ENCODE measurements at regions not wholly inside any gene's neighbourhood (a gene's known extent, or its start where the extent isn't known, plus 50 kb on each side); places are given as distances from the start of the nearest gene placed in this dataset.

DNA sequence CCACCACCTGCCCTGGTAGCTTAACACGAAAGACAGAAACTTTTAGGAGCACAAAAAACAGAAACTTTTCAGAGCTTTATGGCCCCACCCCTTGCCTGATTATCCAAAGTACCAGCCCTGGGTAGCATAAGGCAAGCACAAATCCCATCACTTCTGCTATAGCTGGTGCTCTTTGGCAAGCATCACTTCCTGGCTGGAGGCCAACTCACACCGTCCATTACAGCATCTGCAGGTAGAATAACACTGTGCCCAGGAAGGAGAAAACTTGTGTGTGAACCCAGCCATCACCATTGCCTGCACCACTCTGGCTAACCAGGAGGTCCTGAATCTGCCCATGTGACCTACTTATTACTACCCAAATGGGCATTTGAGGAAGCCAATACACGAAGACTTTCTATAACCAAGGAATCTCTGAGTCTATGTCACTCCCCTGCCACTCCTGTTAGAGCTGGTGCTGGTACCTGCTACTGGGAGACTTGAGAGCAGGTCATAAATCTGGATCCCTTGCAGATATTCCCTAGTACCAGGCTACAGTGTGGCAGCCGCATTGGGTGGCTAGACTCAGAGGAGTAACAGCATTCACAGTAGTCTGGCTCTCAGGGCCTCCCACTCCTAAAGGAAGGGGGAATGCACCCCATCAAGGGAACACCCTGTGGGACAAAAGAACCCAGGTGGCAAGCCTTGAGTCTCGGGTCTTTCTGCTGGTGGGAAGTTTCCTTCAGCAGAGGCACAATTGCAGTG is 73.3 kb upstream of the AKAP13 start:
- no peak for DNase-seq (ENCODE audit: low read depth in 1 of 2, low spot score in 1 of 2)

DNA sequence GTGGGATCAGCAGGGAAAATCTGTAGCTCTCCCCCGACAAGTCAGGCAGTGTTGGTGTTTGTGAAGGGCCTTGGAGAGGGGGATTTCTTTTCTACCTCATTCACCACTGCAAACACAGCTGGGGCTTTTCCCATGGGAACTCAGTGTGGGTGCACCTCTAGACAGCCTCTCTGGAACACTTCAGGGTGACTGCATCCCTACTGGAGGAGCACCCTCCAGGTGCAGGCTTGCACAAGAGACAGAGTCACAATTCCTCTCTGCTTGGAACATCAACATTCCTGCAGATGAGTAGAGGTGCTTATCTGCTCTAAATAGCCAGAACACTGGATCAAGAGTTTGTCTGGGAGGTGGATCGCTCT is 72.7 kb upstream of the AKAP13 start:
- DNase-seq (ENCODE audit: low read depth in 1 of 2, low spot score in 1 of 2): no peak

DNA sequence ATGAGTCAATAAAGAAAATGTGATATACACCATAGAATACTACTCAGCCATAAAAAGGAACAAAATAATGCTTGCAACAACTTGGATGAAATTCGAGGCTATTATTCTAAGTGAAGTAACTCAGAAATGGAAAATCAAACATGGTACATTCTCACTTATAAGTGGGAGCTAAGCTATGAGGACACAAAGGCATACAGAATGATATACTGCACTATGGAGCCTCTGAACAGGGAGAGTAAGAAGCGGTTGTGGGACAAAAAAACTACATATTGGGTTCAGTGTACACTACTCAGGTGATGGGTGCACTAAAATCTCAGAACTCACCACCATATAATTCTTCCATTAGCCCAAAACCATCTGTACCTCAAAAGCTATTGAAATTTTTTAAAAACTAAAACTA is 68.8 kb upstream of the AKAP13 start:
- DNase-seq (ENCODE audit: low read depth in 1 of 2, low spot score in 1 of 2): no peak

DNA sequence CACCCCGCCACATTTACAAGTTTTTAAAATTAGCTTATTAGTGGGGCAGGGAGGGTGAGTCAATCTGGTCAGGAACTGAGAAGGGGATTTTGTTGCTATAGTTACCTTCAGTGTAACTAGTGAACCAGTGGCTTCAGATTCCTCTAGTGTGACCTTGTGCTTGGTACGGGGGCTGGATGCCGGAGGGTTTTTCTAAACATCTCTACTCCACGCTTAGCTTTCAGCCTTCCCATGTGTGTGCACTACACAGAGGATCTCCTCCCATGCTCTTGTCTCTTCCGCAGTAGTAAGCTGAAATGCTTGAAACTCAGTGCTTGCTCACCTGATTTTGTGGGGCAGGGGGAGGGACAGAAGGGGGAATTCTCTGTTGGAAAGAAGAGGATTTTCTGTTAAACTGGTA is 67.9 kb upstream of the AKAP13 start:
- no peak for DNase-seq (ENCODE audit: low read depth in 1 of 2, low spot score in 1 of 2)

DNA sequence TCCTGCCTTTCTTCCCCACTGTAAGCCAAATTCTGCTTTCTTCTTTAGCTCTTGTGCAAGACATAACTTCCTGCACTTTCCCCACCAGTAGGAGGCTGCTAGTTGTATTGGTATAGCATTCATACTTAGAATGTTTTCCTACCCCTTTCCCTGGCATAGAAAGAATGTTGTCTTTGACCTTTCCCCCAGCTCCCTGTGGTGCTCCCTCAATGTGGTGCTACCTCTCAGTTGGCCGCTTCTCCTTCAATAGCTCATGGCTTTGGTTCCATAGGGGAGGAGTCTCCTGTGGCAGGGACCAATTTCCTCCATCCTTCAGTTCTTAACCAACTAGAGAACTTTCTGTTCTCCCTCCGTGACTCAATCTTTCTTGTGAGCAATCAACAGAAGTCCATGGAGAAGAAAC is 67.5 kb upstream of the AKAP13 start:
- no peak for DNase-seq (ENCODE audit: low read depth in 1 of 2, low spot score in 1 of 2)

DNA sequence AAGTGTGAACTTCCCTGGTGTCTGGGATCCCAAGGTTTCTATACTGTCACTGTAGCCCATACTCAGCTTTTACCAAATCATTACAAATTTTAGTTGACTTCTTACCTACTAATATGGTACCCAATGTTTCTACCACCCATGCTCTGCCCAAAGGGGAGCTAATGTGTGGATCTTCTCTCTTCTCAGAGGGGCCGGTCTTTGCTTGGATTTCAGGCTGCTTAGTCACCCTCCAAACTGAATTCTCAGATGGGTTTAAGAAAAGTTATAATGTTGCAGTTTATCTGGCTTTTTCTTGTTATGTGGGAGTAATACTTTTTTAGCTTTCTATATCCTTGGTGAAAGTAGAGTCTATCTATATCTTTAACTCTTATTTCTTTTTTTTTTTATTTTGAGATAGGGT is 67.1 kb upstream of the AKAP13 start:
- DNase-seq (ENCODE audit: low read depth in 1 of 2, low spot score in 1 of 2): no peak

DNA sequence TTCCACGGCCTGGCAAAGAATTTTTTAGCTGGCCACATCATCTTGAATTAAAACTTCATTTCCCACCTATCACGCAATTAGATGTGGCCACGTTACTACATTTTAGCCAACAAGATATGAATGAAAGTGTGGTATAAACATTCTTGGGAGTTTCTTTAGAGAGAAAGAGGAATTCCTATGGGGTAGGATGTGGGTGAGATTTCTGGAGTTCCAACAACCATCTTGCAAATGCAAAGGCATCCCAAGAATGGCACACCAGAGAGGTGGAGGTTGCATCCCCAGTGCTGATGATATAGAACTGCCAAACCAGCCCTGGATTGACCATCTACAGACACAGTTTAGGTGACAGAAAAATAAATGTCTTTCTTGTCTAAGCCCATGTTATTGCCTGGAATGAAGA is 66.3 kb upstream of the AKAP13 start:
- no peak for DNase-seq (ENCODE audit: low read depth in 1 of 2, low spot score in 1 of 2)

DNA sequence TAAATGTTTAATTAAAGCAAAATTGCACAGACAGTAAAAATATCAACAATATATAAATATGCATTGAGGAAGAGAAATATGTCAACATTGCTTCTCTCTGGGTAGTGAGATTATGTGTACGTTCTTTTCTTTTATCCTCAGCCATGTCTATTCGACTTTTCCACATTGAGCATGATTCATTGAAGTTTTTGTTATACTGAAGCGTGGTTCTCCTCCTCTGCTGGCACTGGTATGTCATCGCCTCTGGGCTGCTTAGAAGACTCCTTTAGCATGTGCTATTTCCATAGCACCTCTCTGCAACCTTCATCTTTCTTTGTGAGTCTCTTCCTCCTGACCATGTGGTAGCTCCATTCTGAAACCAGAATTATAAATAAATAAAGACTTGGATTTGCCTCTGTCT is 65.8 kb upstream of the AKAP13 start:
- no peak for DNase-seq (ENCODE audit: low read depth in 1 of 2, low spot score in 1 of 2)

DNA sequence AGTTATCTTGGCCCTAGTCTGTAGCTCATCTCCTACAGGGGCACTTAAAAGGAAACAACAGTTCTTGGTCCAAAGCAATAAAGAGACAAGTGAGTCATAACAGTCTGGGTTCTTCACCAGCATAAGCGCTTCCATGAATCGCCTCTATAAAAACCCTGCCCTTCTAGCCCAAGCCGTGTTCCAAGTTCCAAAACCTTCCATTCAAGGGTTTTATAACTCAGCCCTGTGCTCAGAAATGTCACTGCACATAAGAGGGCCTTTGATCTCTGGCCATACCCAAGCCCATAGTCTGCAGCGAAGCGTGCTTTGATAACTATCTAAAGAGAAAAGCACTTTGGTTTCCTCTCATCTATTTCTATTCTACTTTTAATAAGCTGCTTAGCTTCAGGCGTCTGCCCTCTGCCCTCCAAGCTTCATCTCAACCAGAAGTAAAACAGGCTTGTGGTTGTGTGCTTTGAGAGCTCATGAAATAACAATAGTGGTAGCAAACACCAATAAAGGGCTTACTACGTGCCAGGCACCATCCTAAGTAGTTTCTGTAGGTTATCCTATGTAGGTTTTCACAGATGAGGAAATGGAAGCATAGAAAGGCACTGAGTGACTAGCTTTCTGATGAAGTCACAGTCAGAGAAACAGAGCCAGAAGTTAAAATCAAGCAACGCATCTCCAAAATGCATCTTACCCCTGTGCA is 64.0 kb upstream of the AKAP13 start:
- no peak for DNase-seq (ENCODE audit: low read depth in 1 of 2, low spot score in 1 of 2)

DNA sequence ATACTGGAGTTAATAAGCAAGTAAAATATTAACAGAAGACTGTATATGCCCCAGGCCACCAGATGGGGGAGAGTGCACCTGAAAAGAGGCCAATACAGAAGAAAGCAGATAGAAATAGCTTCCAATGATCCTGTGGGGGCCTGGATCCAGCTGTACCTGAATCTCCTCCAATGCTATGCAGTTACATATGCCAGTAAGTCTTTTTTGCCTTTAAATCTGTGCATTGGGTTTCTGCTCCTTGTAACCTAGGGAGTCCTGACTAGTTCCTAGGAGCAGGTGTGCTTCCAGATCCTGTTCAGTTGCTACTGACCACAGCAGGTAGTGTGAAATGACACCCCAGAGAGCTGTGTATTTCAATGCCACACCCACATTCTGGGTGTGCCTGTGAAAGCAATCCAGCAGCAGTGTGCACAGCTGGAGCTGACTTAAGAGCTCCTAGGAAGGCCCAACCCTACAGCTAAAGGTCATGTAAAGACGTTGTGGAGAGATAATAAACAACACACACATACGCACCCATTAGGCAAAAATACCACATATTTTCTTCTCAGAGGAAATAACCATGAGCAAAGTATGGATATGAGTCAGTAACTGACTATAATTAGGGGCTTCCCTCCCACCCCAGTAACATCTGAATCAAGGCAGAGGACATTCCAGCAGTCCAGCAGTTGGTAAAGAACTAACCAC is 62.2 kb upstream of the AKAP13 start:
- no peak for DNase-seq (ENCODE audit: low read depth in 1 of 2, low spot score in 1 of 2)

DNA sequence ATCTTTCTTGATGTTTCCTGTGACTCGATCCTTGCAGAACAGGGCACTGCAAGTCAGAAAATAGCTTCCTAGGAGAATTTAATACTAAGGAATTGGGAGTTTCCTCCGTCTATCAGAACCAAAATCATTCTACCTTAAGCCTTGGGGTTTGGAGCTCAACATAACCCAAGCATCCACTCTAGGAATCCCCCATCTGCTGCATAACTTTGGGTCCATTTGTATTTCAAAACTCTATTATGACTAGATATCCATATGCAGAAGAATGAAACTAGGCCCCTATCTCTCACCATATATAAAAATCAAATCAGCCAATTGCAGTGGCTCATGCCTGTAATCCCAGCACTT is 61.7 kb upstream of the AKAP13 start:
- no peak for DNase-seq (ENCODE audit: low read depth in 1 of 2, low spot score in 1 of 2)

DNA sequence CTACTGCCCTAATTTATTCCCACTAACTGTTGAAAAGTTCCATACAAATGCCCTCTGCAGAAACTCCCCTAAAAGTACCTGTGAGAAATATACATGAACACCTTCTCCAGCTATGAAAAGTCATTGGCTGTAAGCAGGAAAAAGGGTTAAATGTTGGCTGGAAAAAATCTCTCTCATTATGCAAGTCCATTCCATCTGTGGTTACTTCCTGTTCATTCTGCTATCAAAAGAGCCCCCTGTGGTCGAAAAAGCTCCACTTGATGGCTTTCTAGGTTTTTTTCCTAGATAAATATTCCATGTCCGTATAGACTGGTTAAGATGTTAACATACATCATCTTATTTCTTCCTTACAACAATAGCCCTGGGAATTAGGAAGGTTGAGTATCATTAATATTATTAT is 56.2 kb upstream of the AKAP13 start:
- no peak for DNase-seq (ENCODE audit: low read depth in 1 of 2, low spot score in 1 of 2)

DNA sequence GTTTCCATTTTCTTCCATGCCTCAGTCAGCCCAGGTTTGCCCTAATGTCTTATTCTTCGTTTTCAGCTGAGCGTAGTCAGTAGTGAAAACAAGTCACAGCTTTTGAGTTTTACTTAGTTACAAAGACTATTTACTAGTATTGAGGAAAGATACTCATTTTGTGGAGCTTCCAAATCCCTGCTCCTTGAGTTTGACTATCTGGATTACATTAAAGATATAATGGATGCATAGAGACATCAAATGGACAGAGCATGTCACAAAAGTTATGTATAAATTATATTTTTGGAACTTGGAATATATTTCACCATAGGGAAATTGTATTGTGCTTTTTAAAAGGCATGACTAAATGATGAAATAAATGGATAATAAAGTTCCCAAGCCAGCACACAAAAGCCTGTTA is 54.6 kb upstream of the AKAP13 start:
- DNase-seq (ENCODE audit: low read depth in 1 of 2, low spot score in 1 of 2): no peak

DNA sequence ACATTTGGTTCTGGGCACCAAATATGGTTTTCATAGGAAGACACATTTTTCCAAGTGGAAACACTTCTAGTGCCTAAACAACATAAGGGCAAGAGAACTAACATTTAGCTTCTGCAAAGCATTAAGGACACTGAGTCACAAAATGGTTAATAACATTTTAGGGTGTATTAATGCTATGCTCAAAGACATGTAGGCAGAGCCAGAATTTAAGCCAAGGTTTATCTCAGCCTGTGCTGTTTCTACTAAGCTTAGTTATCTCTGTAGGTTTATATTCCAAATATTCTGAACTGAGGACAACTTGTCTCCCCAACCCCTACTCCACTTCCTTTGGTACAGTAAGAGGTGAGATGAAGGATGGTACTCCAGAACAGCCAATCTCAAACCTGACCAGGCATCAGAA is 54.1 kb upstream of the AKAP13 start:
- no peak for DNase-seq (ENCODE audit: low read depth in 1 of 2, low spot score in 1 of 2)

DNA sequence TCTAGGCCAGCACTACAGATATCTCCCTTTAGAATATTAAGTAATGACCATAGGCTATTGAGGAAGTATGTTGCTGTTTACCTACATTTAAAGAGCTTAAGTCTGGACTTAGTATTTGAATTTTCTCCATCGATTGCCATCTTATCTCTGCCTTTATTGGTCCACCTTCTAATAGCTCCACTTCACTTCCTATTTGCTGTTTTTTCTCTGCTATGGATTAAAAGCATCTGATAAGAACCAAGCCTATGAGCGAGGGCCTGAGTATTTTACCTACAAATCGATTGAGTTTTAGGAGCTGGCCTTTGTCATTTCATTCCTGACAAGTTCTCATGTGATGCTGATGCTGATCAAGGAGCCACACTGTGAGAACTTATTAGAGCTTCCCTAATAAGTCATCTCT is 52.6 kb upstream of the AKAP13 start:
- no peak for DNase-seq (ENCODE audit: low read depth in 1 of 2, low spot score in 1 of 2)

DNA sequence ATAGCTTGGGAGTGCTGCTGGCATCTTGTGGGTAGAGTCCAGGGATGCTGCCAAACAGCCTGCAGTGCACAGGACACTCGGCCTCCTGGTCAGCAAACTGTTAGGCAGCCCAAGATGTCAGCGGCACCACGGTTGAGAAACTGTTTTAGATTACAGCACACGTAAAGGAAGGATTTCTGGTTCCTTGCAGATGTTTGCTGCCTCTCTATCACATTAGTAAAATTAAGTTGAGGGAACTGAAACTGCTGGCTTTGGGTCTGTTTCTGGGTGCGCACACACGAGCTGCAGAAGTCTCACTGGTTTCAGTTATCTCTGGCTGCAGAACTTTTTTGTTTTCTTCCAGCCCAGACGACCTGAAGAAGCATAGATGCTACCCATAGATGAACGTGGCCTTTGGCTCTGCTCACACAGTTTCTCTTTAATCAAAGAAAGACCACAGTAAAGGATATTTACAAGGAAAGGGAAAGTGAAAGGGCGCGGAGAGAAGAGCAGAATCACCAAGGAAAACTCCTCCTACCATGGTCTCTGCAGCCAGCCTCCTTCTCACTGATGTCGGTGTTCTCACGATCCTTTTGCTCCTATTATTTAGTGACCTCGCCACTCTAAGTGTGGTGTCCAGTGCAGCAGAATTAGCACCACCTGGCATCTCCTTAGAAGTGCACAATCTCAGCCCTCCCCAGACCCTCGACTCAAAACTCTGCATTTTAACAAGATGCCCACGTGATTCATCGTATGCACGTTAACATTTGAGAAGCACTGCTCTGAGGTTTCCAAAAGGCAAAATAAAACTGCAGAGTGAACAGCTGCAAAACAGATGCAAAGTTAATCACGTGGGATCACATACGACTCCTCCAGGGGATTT is 50.6 kb upstream of the AKAP13 start:
- no peak for DNase-seq (ENCODE audit: low read depth in 1 of 2, low spot score in 1 of 2)

Measured in activated T-helper 1 cell treated with anti-CD3 and anti-CD28 coated beads, Interleukin-2, amount 50 U/mL, for 16 hours (primary cell).